Retinal pigment epithelial cell (primary cell): ENCODE measurements at regions not wholly inside any gene's neighbourhood (a gene's known extent, or its start where the extent isn't known, plus 50 kb on each side); places are given as distances from the start of the nearest gene placed in this dataset.

Source experiments
- DNase-seq: peaks from one replicate; pipeline ENCODE4 v3.0.0-alpha.2; 2010; ENCODE audit warnings: low read depth
- H3K4me3 ChIP-seq: 2 replicates; pipeline ENCODE4 v1.5.1; 2011; ENCODE audit warnings: mild to moderate bottlenecking, low read length, control low read depth, moderate library complexity
- TF ChIP-seq, protein P1 (sequence below): conservative IDR thresholded peaks from 2 replicates; pipeline ENCODE4 v1.5.1; 2011; ENCODE audit warnings: low read depth, low read length, control low read depth, inconsistent platforms

DNA sequence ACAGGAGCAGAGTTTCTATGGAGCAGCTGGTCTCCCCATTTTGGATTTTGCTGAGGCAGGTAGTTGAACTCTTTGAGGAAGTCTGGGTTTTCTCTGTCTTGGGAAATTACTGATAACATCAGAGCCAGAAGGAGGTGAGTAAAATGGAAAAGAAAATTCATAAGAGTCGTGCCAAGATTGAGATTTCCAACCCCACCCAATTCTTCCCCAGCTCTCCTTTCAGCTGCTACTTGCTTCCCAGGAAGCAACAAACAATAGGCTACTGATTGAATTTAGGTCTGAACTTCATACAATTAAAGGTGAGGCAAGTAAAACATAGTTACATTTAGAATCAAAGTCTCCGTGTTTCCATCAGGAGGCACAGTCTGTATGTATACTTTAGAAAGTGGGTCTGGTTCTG is 54.6 kb upstream of the EOLA2 start:
- no peak for DNase-seq
- TF ChIP-seq, protein P1, sequence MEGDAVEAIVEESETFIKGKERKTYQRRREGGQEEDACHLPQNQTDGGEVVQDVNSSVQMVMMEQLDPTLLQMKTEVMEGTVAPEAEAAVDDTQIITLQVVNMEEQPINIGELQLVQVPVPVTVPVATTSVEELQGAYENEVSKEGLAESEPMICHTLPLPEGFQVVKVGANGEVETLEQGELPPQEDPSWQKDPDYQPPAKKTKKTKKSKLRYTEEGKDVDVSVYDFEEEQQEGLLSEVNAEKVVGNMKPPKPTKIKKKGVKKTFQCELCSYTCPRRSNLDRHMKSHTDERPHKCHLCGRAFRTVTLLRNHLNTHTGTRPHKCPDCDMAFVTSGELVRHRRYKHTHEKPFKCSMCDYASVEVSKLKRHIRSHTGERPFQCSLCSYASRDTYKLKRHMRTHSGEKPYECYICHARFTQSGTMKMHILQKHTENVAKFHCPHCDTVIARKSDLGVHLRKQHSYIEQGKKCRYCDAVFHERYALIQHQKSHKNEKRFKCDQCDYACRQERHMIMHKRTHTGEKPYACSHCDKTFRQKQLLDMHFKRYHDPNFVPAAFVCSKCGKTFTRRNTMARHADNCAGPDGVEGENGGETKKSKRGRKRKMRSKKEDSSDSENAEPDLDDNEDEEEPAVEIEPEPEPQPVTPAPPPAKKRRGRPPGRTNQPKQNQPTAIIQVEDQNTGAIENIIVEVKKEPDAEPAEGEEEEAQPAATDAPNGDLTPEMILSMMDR, result no peak
- no peak overlapping the region for H3K4me3 ChIP-seq

DNA sequence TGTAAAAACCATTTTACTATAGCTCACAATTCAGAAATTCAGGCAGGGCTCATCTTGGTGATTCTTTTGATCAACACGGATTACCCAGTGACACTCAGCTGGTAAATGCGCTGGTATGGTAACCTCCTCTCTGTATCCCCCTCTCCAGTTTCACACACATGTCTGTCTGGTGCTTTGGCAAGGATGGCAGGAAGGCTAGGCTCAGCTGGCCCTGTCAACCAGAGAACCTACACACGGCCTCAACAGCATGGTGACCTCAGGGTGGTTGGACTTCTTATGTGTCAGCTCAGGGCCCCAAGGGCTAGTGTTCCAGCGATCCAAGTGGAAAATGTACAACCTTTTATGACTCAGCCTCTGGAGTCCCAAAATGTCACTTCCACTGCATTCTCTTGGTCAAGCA is 55.7 kb upstream of the EOLA2 start:
- TF ChIP-seq, protein P1, result no peak
- no peak overlapping the region for H3K4me3 ChIP-seq
- no peak for DNase-seq

GRCh38 chrX:149996515-149996914 is 58.2 kb upstream of the EOLA2 start:
- TF ChIP-seq, protein P1, result no peak
- no peak overlapping the region for H3K4me3 ChIP-seq
- DNase-seq, result no peak

DNA sequence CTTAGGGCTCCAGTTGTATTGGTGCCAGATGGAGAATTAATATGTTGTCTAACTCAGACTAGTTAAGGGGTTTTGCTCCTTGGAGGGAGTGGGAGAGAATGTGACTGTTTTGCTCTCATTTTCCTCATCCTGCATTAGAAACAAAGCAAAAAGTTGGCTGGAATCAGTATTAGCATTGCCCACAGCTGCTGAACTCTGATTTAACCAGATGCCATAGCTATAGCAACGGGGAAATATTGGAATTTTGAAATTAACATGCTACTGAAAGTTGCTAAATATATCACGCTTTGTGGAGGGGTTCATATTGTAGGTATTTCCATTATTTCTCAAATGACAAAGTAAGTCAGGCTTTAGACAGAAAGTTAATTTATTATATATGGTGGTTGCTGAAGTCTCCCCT is 66.7 kb upstream of the EOLA2 start:
- DNase-seq, result no peak
- TF ChIP-seq, protein P1, result no peak
- no peak overlapping the region for H3K4me3 ChIP-seq

- DNase-seq, result no peak
Observed at GRCh38 chrX:150007356-150007755, 69.1 kb upstream of the EOLA2 start.

DNA sequence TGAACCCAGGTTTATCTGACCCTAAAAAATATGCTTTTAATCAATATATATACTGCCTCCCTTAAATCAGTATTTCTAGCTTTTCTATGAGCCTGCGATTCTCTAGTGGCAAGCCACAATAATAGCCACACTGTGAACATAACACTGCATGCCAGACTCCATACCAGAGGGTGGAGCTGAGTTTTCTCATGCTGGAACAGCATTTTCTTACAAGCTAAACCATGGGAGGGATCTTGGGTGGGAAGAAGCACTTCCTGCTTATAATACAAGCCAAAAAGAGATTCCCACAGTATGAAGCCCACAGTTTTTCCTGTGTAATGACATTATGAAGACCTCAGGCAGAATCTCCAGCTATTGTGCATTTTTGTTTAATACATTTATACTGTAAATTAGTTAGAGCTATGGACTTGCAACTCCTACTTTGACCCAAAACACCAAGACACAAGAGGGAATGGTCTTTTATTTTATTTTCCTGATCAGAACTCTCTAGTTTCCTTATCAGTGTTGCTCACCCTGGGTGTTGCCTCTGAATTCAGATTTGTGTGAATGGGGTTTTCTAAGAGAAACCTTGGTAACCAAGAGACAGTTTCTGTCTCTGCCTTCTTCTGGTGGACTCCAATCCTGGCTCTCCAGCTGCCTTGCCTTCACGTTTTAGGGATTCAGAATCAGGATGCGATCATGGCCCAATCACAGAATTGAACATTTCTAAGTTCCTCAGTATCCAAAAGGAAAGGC is 74.5 kb upstream of the EOLA2 start:
- DNase-seq, result no peak
- TF ChIP-seq, protein P1, result no peak

More at GRCh38 chrX:150007356-150007755, 69.1 kb upstream of the EOLA2 start:
- TF ChIP-seq, protein P1, result no peak
- no peak overlapping the region for H3K4me3 ChIP-seq

DNA sequence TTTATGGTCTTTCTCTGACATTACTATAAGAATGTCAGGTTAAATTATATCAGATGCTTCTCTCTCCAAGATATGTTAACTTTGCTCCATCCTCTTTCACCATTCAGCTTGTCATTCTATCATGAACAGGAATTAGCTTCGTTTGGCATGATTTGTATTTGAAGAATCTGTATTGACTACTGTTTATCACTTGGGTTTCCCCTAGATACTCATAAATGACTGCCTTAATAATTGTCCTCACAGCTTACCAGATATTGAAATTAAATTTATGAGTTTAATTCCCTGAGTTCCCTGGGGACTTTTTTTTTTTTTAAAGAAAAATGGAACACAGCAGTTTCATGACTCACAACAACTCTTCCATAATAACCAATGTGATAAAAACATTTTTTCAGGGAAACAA is 76.2 kb upstream of the EOLA2 start:
- TF ChIP-seq, protein P1, result no peak
- DNase-seq, result no peak
- H3K4me3 ChIP-seq, result no peak overlapping the region

More for the DNA sequence above, 74.5 kb upstream of the EOLA2 start:
- H3K4me3 ChIP-seq, result no peak overlapping the region
